GM21367 (cell line): ENCODE measurements at regions not wholly inside any gene's neighbourhood (a gene's known extent, or its start where the extent isn't known, plus 50 kb on each side); places are given as distances from the start of the nearest gene placed in this dataset.
"Not testable (repeated sequence)": the region's sequence is repeated elsewhere in the genome, so short reads cannot be mapped to it uniquely, and the experiment has no call there.

Experiments used
- ATAC-seq: cut with Tn5 transposase; IDR thresholded peaks from one replicate; pipeline ENCODE4 v1.9.1; 2021; ENCODE audit not compliant: unreplicated experiment

- no peak for ATAC-seq
These were observed 161.6 kb downstream of the GLUL start for GRCh38 chr1:182229921-182230491.

GRCh38 chr1:182229451-182229850 is 162.1 kb downstream of the GLUL start:
- ATAC-seq = no peak

GRCh38 chr1:182227864-182228547 is 163.6 kb downstream of the GLUL start:
- no peak for ATAC-seq

- ATAC-seq = no peak
These were observed 165.0 kb downstream of the GLUL start for GRCh38 chr1:182226618-182227017.

GRCh38 chr1:182225755-182226154 is 164.2 kb upstream of the ZNF648 start:
- not testable (repeated sequence) for ATAC-seq

- ATAC-seq = not testable (repeated sequence)
These were observed 160.5 kb upstream of the ZNF648 start for GRCh38 chr1:182221990-182222389.

GRCh38 chr1:182221367-182221766 is 159.9 kb upstream of the ZNF648 start:
- not testable (repeated sequence) for ATAC-seq

GRCh38 chr1:182217967-182218366 is 156.5 kb upstream of the ZNF648 start:
- no peak for ATAC-seq

- ATAC-seq = no peak
These were observed 155.6 kb upstream of the ZNF648 start for GRCh38 chr1:182217071-182217470.

GRCh38 chr1:182215764-182216163 is 154.3 kb upstream of the ZNF648 start:
- ATAC-seq = no peak

GRCh38 chr1:182213163-182213562 is 151.7 kb upstream of the ZNF648 start:
- ATAC-seq = no peak

GRCh38 chr1:182211386-182211785 is 149.9 kb upstream of the ZNF648 start:
- no peak for ATAC-seq

GRCh38 chr1:182210417-182210816 is 148.9 kb upstream of the ZNF648 start:
- ATAC-seq = no peak

GRCh38 chr1:182207300-182207699 is 145.8 kb upstream of the ZNF648 start:
- no peak for ATAC-seq

GRCh38 chr1:182206626-182207239 is 145.2 kb upstream of the ZNF648 start:
- ATAC-seq = no peak

- ATAC-seq = no peak
These were observed 144.0 kb upstream of the ZNF648 start for GRCh38 chr1:182205351-182206022.

GRCh38 chr1:182203191-182203875 is 141.8 kb upstream of the ZNF648 start:
- ATAC-seq = no peak

- not testable (repeated sequence) for ATAC-seq
These were observed 140.0 kb upstream of the ZNF648 start for GRCh38 chr1:182201490-182201889.

- no peak for ATAC-seq
These were observed 138.7 kb upstream of the ZNF648 start for GRCh38 chr1:182200025-182200812.

GRCh38 chr1:182198006-182198605 is 136.6 kb upstream of the ZNF648 start:
- ATAC-seq = no peak
